ENCODE measurements at regions not wholly inside any gene's neighbourhood (a gene's known extent, or its start where the extent isn't known, plus 50 kb on each side); places are given as distances from the start of the nearest gene placed in this dataset.
"Not testable (repeated sequence)": the region's sequence is repeated elsewhere in the genome, so short reads cannot be mapped to it uniquely, and the experiment has no call there.

DNA sequence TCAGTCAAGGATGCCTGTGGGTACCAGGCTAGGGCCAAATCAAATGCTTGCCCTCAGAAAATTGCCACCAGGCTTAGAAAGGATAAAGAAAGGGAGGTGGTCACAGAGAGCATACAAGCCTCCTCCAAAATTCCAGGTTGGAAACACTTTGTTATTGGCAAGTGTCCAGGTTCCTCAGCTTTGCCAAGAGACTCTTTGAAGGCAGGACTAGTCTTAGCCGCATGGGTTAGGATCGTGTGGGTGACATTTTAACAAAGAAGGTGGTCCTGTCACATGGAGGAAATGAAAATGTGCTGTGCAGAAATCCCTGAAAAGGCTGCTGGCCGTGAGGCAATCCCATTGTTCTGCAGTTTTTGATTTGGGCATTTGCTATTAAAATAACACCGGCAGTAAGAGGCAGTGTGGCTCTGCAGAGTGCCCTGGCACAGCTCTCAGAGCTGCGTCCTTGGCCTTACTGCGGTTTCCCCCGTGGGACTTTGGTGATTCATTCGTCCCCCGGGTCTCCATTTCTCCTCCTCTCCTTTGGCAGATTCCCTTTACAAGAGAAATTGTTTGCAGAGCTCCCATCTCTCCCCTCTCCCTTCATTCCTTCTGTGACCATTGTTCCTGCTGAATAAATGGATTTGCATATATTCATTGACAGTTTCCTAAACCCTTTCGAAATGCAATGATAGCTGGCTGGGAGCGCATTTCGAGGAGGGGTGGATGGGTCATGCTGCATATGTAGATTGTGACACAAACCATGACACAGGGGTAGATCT, 187.3 kb downstream of the VAPA start:
- H3K27me3 ChIP-seq (ENCODE audit: control insufficient read depth, extremely low read depth, insufficient read depth, low read length) = no peaks in the 10 kb centered on the region
- dilution Hi-C loops (cut with MboI; ENCODE audit: extremely low pct_ligation_motif_present, low sequenced_read_pairs) = no loop called here
- TF ChIP-seq, protein P1, sequence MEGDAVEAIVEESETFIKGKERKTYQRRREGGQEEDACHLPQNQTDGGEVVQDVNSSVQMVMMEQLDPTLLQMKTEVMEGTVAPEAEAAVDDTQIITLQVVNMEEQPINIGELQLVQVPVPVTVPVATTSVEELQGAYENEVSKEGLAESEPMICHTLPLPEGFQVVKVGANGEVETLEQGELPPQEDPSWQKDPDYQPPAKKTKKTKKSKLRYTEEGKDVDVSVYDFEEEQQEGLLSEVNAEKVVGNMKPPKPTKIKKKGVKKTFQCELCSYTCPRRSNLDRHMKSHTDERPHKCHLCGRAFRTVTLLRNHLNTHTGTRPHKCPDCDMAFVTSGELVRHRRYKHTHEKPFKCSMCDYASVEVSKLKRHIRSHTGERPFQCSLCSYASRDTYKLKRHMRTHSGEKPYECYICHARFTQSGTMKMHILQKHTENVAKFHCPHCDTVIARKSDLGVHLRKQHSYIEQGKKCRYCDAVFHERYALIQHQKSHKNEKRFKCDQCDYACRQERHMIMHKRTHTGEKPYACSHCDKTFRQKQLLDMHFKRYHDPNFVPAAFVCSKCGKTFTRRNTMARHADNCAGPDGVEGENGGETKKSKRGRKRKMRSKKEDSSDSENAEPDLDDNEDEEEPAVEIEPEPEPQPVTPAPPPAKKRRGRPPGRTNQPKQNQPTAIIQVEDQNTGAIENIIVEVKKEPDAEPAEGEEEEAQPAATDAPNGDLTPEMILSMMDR (optimal IDR thresholded peaks at IDR 0.05 in 1 of 3, IDR thresholded peaks at IDR 0.05 in 1 of 3, conservative IDR thresholded peaks at IDR 0.05 in 1 of 3; ENCODE audit: extremely low read depth in 1 of 3, insufficient read depth in 2 of 3, low read length in 3 of 3) = no peak
- no peak for TF ChIP-seq EZH2 (IDR thresholded peaks at IDR 0.05; ENCODE audit: low read length)
- no peak overlapping the region for H3K4me3 ChIP-seq (ENCODE audit: control insufficient read depth in 2 of 3, extremely low read depth in 1 of 3, insufficient read depth in 2 of 3, low read depth in 1 of 3, low read length in 3 of 3)
- H3K36me3 ChIP-seq (ENCODE audit: control insufficient read depth in 2 of 2, extremely low read depth in 1 of 2, insufficient read depth in 2 of 2, low read length in 2 of 2) = no peaks in the 10 kb centered on the region
- FAIRE-seq (no peak), DNase-seq (ENCODE audit: low read depth, low spot score) (no peak)
- no peaks in the 10 kb centered on the region for H3K79me2 ChIP-seq (ENCODE audit: control insufficient read depth, insufficient read depth, low read length)
- no peak overlapping the region for H2AFZ ChIP-seq (ENCODE audit: control insufficient read depth, low read length)
- H4K20me1 ChIP-seq (ENCODE audit: control insufficient read depth, extremely low read depth, insufficient read depth, low read length) = no peaks in the 10 kb centered on the region
- H3K9me1 ChIP-seq (ENCODE audit: control insufficient read depth, extremely low read depth, insufficient read depth, low read length) = no peaks in the 10 kb centered on the region
- H3K9ac ChIP-seq (ENCODE audit: control insufficient read depth, extremely low read depth, insufficient read depth, low read length) = no peak overlapping the region
- no peaks in the 10 kb centered on the region for H3K4me1 ChIP-seq (ENCODE audit: control insufficient read depth, extremely low read depth, insufficient read depth, low read length)
- H3K4me2 ChIP-seq (ENCODE audit: control insufficient read depth, extremely low read depth, insufficient read depth, low read depth, low read length) = no peak overlapping the region
- H3K9me3 ChIP-seq (ENCODE audit: control insufficient read depth, low read depth, low read length) = no peaks in the 10 kb centered on the region
- no peak overlapping the region for H3K27ac ChIP-seq (ENCODE audit: control insufficient read depth, insufficient read depth, low read length)

DNA sequence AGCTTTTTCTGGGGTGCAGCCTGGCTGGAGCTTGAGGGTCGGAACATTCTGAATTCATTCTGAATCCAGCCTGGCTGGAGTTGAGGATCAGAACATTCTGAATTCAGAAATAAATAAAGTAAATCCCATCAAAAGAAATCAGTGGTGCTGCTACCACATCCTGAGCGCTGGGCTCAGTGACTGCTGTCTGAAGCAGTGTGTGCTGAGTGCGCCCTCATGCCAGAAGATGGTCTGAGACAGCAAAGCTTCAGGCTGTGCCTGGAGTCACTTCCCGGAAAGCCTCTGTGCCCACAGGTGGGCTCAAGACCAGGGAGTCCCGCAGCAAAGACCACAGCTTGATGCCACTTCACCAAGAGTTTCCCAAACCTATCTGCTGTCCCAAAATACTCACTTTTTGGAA, 187.9 kb downstream of the VAPA start:
- Histone ChIP-seq H3K4me1 (ENCODE audit: control insufficient read depth, extremely low read depth, insufficient read depth, low read length) (no peaks in the 10 kb centered on the region), H4K20me1 (ENCODE audit: control insufficient read depth, extremely low read depth, insufficient read depth, low read length) (no peaks in the 10 kb centered on the region), H3K27me3 (ENCODE audit: control insufficient read depth, extremely low read depth, insufficient read depth, low read length) (no peaks in the 10 kb centered on the region), H2AFZ (ENCODE audit: control insufficient read depth, low read length) (no peak overlapping the region), H3K4me3 (ENCODE audit: control insufficient read depth in 2 of 3, extremely low read depth in 1 of 3, insufficient read depth in 2 of 3, low read depth in 1 of 3, low read length in 3 of 3) (no peak overlapping the region), H3K9me1 (ENCODE audit: control insufficient read depth, extremely low read depth, insufficient read depth, low read length) (no peaks in the 10 kb centered on the region), H3K4me2 (ENCODE audit: control insufficient read depth, extremely low read depth, insufficient read depth, low read depth, low read length) (no peak overlapping the region), H3K36me3 (ENCODE audit: control insufficient read depth in 2 of 2, extremely low read depth in 1 of 2, insufficient read depth in 2 of 2, low read length in 2 of 2) (no peaks in the 10 kb centered on the region), H3K79me2 (ENCODE audit: control insufficient read depth, insufficient read depth, low read length) (no peaks in the 10 kb centered on the region), H3K9ac (ENCODE audit: control insufficient read depth, extremely low read depth, insufficient read depth, low read length) (no peak overlapping the region), H3K27ac (ENCODE audit: control insufficient read depth, insufficient read depth, low read length) (no peak overlapping the region), H3K9me3 (ENCODE audit: control insufficient read depth, low read depth, low read length) (no peaks in the 10 kb centered on the region)
- TF ChIP-seq, protein P1 (optimal IDR thresholded peaks at IDR 0.05 in 1 of 3, IDR thresholded peaks at IDR 0.05 in 1 of 3, conservative IDR thresholded peaks at IDR 0.05 in 1 of 3; ENCODE audit: extremely low read depth in 1 of 3, insufficient read depth in 2 of 3, low read length in 3 of 3) = no peak
- no peak for TF ChIP-seq EZH2 (IDR thresholded peaks at IDR 0.05; ENCODE audit: low read length)
- DNase-seq (ENCODE audit: low read depth, low spot score) (no peak), FAIRE-seq (no peak)
- dilution Hi-C loops (cut with MboI; ENCODE audit: extremely low pct_ligation_motif_present, low sequenced_read_pairs) = no loop called here

DNA sequence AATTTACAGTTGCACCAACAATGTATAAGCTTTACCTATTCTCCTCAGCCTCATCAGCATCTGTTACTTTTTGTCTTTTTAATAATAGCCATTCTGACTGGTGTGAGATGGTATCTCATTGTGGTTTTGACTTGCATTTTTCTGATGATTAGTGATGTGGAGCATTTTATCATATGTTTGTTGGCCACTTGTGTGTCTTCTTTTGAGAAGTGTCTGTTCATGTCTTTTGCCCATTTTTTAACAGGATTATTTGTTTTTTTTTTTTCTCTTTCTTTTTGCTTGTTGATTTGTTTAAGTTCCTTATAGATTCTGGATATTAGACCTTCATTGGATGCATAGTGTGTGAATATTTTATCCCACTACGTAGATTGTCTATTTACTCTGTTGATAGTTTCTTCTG, 191.3 kb downstream of the VAPA start:
- H3K27ac ChIP-seq (ENCODE audit: control insufficient read depth, insufficient read depth, low read length); H3K27me3 ChIP-seq (ENCODE audit: control insufficient read depth, extremely low read depth, insufficient read depth, low read length); H3K36me3 ChIP-seq (ENCODE audit: control insufficient read depth in 2 of 2, extremely low read depth in 1 of 2, insufficient read depth in 2 of 2, low read length in 2 of 2); H2AFZ ChIP-seq (ENCODE audit: control insufficient read depth, low read length); dilution Hi-C loops (cut with MboI; ENCODE audit: extremely low pct_ligation_motif_present, low sequenced_read_pairs); H3K79me2 ChIP-seq (ENCODE audit: control insufficient read depth, insufficient read depth, low read length); H3K4me2 ChIP-seq (ENCODE audit: control insufficient read depth, extremely low read depth, insufficient read depth, low read depth, low read length); H3K9me3 ChIP-seq (ENCODE audit: control insufficient read depth, low read depth, low read length); DNase-seq (ENCODE audit: low read depth, low spot score); FAIRE-seq; H3K4me1 ChIP-seq (ENCODE audit: control insufficient read depth, extremely low read depth, insufficient read depth, low read length); H3K4me3 ChIP-seq (ENCODE audit: control insufficient read depth in 2 of 3, extremely low read depth in 1 of 3, insufficient read depth in 2 of 3, low read depth in 1 of 3, low read length in 3 of 3); H3K9me1 ChIP-seq (ENCODE audit: control insufficient read depth, extremely low read depth, insufficient read depth, low read length); H4K20me1 ChIP-seq (ENCODE audit: control insufficient read depth, extremely low read depth, insufficient read depth, low read length); H3K9ac ChIP-seq (ENCODE audit: control insufficient read depth, extremely low read depth, insufficient read depth, low read length): not testable (repeated sequence)

Measured in keratinocyte (primary cell).